HG03558 (cell line): ENCODE measurements at regions not wholly inside any gene's neighbourhood (a gene's known extent, or its start where the extent isn't known, plus 50 kb on each side); places are given as distances from the start of the nearest gene placed in this dataset.
"Not testable (repeated sequence)": the region's sequence is repeated elsewhere in the genome, so short reads cannot be mapped to it uniquely, and the experiment has no call there.

Experiments used
- ATAC-seq: cut with Tn5 transposase; IDR thresholded peaks from one replicate; pipeline ENCODE4 v1.9.1; 2021; ENCODE audit warnings: moderate number of reproducible peaks; ENCODE audit not compliant: unreplicated experiment; ENCODE audit errors: extremely low read depth

DNA sequence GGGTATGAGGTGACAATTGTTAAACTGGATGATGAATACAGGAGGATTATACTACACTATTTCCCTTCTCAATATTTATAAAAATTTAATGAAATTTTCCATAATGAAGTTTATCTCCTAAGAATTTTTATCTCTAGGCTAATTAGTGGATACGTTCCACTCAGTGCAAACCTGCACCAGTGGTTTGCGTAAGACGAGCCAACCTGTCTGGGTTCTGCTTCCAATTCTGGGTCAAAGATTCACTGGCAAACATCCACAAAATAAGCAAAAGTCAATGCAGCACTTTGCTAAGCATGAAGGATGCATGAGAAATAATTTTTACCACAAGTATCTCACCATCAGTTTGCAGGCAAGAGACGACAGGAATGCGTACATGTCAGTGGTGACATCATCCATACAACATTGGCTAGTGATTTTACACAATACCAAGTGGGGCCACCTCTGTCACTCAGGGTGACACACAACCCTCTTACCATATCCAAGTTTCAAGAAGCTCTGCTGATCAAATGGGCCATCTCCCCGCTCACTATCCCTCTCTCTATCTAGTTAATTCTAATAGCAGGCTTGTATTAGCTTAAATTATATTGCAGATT lies 51.7 kb downstream of the FAM50B start:
- ATAC-seq: no peak

DNA sequence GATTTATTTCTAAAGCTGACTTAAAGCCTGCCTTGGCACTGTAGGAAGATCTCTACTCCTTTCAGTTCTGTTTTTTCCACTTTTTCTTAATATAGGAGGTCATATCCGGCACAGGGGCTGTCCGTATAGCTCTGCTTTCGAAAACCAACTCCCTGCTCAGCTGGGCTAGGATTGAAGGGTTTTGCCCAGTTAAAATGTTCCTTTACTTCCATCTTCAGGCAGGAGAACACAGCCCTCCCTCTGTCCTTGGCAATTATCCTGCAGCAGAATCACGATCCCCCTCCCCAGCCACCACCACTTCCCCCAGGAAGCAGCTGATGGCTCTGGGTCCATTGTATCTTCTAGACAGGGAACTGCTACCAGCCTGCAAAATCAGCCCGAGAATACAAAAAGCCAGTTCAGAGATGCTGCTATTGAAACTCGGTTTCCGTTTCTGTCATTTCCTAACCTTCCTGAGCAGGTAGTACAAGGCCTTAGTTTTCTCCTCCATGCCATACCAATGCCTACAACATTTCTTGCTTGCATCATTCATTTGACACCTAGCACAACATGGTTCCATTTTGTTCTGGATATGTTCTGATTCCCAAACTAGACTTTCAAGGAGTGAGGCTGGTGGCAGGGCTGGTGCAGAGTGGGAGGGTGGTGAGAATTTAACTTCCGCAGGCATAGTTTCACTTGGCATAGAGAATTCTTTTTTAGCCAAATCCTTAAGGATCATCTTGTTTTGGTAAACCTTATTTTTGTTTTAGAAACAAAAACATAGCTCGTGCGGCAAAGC lies 53.9 kb downstream of the FAM50B start:
- no peak for ATAC-seq

DNA sequence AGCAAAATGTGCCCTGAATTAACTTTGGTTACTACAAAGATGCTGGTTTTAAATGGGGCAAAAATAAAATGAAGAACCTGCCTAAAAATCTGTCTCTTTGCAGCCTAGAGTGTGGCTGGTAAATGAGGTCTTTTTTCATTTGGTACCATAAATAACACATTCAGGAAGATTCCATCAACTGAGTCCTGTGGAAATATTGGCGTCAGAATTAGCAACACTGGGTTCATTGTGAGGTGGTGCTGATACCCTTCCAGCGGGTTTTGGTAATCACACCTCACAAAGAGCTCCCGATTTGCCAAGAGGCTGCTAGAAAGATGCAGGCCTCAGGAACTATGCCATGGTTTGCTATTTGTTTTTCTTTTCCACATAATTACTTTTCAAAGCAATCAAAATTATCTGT lies 55.3 kb downstream of the FAM50B start:
- ATAC-seq: no peak

DNA sequence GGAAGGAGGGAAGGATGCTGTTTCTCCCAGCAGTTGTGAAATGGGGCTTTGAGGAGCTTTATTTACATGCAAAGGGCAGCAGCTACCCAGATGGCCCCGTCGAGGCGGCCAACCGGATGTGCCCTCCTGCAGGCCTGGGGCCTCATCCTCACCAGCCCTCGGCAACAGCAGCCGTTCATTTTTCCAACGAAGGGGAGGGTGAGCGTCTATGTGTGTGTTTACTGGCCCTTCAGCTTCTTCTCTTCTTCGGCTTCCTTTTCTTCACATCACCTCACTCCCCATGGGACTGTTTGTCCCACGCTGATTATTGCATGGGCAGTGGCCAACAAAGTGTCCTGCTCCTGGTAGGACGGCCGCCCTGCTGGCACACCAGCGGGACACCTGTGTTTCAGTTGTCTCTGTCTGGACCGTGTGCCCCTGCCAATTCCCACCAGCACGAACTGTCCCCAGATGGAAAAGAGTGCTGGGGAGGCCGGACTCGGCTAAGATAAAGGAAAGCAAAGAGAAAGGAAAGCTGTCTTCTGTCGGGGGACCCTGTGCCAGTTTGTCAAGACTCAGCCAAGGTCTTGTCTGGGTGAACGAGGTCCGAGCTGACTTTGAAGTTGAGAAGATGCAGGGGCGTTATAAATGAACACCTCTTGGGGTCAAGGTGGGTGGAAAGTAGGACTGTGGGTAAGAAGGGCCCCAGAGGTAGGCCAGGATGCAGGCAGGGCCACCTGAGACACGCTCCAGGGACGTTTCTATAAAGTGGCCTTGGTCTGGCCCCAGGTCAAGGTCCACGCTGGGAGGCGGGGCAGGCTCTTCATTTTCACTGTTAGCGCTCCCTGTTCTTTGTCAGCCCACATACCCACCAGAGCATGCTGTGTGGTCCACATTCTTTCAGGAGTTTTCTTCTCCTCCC lies 57.0 kb downstream of the FAM50B start:
- ATAC-seq: no peak

DNA sequence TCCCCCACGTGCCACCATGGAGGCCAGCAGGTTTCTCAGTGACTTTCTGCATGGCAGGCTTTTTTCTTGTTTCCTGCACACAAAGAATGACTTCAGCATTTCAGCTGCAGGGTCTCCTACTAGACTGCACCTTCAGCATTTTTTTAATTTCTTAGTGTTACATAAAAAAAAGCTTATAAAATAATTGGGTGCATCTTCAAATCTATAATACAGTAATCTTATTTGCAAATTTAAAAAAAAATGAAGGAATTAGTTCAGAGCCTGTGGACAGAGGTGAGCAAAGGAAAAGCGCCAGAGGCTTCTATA lies 57.6 kb downstream of the FAM50B start:
- no peak for ATAC-seq

DNA sequence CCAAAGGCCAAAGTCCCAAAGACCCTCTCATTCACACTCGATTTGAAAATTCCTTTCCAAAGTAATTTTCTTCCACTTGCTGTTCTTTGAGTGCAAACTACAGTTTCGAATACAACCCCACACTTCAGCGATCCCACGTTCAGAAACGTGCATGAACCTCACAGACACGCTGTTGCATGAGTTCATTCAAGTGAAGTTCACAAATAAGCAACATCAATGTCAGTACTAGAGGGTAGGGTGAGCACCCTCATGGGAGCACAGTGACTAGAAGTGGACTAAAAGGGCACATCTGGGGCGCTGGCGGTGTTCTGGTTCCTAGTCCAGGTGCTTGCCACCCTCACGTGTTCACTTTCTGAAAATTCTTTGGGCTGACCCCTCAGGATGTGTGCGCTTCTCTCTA lies 59.0 kb downstream of the FAM50B start:
- no peak for ATAC-seq

DNA sequence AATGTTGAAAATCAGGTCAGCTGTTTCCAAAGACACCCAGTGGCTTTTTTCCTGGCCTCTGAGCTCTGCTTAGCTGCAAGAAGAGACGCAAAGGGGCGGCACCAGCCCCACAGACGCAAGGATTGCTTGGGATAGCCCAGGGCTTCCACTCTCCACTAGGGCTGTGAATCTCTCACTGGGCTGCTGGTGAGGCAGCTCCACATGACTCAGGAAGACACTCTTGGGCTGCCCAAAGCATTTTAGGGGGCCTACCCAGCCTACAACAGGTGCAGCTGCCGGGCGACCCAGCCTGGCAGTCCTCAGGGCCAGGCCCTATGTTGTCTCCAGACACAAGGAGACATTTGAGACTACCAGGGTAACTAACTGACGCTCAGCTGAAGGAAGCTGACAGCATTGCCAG lies 59.8 kb downstream of the FAM50B start:
- ATAC-seq: no peak

DNA sequence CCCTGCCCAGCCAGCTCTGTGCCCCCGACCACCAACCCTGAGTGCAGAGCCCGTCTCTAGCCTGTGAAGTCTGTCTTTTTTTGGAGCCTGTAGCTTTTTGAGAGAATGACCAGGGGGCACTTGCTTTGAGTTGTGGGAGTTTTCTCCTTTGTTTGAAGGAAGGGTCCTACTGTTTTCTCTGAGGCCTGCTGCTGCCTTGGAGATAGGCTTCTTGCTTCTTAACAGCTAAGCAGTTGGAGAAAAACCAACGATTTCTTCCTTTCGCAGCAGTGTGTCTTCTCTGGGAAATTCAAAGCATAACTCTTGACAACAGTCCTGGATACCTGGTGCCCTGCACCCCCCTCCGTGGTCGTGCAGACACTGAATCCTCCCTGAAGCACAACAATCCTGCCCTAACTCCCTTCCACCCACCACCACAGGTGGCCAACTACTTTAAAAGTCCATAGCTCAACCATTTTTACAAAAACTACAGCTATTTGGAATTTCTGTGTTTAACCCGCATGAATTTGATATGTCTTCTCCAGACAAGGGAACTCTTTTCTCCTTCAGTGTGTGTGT lies 61.0 kb downstream of the FAM50B start:
- no peak for ATAC-seq

DNA sequence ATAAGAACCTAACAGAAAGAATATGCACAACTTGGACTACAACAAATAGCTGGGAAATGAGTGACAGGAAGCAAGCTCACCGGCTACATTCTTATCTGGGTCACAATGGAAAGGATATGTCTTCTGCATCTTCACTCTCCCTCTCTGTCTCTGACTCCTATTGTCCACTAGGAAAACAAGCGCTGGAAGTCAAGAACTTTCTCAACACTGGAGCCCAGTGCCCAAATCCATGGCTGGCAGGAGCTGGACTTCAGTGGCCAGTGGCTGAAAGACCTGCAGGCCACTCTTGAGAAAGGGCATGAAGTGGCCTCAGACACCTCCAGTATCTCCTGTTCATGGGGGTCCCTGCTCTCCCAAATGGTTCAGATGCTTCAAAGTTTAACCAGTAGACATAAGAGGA lies 62.0 kb downstream of the FAM50B start:
- ATAC-seq: no peak

DNA sequence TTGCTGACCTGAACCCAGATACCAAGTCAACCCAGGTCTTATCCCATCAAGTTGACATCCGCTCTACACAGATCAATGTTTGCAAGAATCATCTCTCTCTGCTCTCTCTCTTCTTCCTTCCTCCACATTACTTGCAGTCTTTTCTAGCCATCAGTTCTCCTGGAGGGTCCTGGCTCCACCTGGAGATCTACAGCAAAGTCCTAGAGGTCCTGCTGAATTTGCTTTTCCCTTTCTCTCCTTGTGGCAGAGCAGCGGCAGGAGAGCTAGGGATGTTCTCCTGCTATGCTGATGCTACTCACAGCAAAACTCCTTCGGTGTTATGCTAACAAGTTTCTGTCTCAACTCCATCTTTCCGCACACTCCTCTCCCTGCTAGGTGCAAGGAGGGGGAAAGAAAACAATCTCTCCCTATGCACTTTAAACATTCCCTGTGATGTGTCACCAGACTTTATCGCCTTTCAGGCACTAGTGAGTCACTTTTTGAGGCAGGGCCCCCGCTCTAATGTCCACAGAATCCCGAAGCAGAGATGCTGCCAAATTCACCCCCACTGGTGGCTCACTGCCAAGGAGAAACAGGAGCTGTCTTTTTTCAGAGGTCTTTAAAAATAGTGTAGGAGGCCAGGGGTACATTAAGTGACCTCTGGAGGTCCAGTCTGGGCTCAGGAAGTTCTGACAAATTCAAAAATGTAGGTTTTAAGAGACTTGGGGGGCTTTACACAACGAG lies 62.6 kb downstream of the FAM50B start:
- ATAC-seq: no peak

DNA sequence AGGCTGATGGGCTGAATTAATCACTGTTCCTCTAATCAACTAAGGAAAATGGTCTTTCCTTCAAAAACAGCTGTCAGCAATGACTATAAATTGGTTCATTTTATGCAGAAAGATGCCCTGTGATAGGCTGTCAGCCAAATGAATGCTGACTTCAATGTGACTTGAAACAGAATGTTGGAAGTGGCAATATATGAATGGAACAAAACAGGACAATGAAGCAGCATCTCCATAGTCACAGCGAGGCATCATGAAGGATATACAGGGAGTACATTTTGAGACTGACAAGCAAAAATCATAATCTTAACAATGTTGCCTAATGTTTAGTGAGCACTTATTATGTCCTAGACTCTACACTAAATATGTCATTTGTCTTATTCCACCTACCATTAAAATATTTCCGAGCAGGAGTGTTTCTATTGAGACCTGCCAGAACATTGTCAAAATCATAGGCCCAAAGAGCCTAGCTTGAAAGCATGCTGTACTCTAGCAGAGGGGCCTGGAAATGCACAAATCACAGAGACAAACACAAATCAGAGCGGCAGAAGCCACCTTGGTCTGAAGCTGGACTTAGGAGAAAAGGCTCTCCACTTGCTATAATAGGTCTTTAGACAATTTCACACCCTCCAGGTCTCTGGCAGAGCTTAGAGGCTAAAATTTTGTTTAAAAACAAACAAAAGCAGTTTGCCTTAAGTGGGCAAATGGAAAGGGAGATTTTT lies 63.3 kb downstream of the FAM50B start:
- no peak for ATAC-seq

DNA sequence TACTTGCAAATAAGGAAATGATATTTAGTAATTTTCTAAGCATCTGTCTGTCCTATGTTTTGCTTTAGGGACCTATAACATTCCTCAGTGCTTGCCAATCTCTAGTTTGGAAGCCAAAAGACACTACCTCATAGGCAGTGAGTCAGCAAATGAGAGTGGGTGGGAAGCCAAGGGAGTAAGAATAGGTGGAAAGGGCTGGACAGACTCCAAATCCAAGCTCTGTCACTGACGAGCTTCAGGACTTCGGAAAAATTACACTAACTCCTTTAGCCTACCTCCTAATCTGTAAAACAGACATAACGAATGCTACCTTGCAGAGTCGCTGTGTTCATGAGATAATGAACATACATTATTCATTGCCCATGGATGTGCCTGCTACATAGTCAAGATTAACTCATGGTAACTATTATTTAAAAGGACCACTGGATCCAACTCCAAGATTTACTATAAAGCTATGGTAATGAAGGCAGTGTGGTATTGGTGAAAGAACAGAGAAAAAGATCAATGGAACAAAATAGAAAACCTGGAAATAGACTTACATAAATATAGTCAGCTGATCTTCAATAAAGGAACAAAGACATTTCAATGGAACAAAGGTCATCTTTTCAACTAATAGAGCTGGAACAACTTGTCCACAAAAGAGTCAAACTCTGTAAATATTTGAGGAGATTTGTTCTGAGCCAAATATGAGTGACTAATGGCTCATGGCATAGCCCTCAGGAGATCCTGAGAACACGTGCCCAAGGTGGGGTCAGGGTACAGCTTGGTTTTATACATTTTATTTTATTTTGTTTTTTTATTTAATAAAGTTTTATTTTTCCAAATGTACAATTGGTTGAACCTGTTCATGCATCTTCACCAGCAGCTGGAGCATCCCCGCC lies 64.1 kb downstream of the FAM50B start:
- ATAC-seq: no peak

DNA sequence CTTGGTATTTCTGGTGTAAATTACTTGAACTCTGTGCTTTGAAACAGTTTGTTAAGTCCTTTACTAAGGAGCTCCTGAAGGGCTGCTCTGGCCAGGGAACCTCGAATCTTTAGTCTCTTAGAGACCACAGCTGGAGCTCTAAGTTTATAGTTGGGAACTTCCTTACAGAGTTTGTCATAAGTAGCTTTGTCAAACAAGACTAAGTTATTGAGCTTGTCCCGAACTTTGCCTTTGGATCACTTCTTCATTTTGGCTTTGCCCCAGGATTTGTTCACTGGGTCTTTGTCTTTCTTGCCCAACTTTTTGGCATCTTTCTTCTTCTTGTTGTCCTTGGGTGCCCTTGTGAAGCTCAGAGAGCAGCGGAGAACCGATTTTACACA lies 64.8 kb downstream of the FAM50B start:
- ATAC-seq: no peak

DNA sequence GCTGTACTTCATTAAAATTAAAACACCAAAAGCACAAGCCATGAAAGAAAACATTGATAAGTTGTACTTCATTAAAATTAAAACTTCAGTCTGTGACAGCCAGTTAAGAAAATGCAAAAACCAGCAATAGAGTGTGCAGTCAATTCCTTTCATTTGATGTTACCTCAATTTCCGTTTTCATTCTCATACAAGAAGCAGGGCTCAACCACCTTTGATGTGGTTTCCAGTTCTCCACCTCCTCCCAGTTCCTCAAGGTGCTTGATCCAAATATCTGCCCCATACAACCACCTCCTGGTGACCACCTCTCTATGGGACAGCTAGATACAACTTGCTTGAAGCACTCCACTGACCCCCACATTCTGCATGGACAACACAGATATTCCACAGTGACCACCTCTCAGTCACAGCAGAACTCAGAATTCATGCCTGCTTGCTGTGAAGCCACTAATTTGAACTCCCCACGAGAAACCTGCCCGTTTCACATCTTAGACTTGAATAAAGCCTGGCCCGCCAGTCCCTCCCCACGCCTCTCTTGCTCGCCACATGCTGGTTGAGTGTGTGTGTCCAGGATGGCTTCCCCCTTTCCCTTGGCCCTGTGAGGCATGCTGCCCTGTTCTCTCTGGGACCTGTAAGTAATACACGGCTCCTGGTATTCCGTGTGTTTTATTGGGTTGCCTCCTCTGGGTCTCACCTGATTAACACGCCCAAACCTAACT lies 66.1 kb downstream of the FAM50B start:
- ATAC-seq: no peak

DNA sequence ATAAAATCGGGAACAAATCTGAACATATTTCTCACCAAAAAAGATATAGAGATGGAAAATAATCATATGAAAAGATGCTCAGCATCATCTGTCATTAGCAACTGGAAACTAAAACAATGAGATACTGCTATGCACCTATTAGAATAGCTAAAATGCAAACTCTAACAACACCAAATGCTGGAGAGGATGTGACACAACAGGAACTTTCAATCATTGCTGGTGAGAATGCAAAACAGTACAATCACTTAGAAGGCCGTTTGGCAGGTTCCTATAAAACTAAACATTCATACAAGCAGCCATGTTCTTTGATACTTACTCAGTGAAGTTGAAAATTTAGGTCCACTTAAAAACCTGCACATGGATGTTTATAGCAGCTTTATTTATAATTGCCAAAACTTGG lies 67.0 kb downstream of the FAM50B start:
- no peak for ATAC-seq

DNA sequence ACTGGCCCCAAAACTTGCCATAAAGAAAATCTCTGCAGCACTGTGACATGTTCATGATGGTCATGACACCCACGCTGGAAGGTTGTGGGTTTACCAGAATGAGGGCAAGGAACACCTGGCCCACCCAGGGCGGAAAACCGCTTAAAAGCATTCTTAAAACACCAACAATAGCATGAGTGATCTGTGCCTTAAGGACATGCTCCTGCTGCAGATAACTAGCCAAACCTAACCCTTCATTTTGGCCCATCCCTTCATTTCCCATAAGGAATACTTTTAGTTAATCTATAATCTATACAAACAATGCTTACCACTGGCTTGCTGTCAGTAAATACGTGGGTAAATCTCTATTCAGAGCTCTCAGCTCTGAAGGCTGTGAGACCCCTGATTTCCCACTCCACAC lies 67.6 kb downstream of the FAM50B start:
- ATAC-seq: not testable (repeated sequence)

DNA sequence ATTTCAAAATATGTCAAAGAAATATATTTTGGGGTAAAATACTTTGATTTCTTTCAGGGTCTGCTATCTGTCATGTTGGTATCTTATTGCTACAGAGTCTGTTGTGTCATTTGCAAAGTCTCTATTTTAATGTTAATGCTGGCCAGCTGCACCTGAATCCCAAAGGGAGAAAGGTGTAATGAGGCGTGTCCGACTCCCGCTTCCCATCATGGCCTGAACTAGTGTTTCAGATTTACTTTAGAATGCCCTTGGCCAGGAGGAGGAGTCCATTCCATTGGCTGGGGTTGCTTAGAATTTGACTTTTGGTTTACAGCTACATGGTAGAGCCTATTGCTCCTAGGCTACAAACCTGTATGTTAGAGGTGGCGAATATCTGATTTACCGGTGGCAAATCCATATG lies 69.3 kb downstream of the FAM50B start:
- ATAC-seq: no peak

DNA sequence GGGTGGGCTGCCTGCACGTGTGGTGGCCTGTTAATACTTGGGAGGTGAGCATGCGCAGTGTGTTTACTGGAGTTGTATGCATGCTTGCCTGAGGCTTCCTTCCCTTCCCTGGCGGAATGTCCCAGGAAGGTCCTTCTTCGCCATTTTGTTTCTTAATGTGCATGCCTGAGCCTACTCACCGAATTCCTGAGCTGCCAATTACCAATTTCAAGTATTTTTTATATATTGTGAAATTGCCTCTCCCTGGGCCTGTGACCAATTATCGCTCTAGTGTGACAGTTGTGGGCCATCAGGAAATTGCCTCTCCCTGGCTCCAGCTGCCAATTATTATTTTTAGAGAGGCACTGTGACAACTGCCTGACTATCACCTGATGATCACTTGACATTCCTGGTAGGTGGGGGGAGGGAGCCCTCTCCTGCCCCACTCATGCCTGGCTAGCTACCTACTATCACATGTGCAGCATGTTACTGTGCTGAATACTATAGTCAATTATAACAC lies 70.0 kb downstream of the FAM50B start:
- no peak for ATAC-seq
